H9 (cell line): ENCODE measurements at regions not wholly inside any gene's neighbourhood (a gene's known extent, or its start where the extent isn't known, plus 50 kb on each side); places are given as distances from the start of the nearest gene placed in this dataset.

ENCODE experiments used
- DNase-seq: peaks from one replicate; pipeline ENCODE4 v3.0.0-alpha.2; 2017
- H2AFZ ChIP-seq: one replicate; pipeline ENCODE4 v1.6.1; 2013; ENCODE audit warnings: mild to moderate bottlenecking, low read length, control low read depth, moderate library complexity
- H2AK5ac ChIP-seq: 2 replicates; pipeline ENCODE4 v1.6.1; 2013; ENCODE audit warnings: low read length, control low read depth, mixed read lengths; ENCODE audit not compliant: insufficient read length
- H2BK120ac ChIP-seq: one replicate; pipeline ENCODE4 v1.6.1; 2013; ENCODE audit warnings: low read depth, mild to moderate bottlenecking, low read length, control low read depth, inconsistent platforms; ENCODE audit not compliant: poor library complexity, severe bottlenecking
- H2BK12ac ChIP-seq: 2 replicates; pipeline ENCODE4 v1.6.1; 2013; ENCODE audit warnings: low read length, control low read depth, mixed read lengths, low read depth; ENCODE audit not compliant: insufficient read length
- H2BK15ac ChIP-seq: 2 replicates; pipeline ENCODE4 v1.6.1; 2013; ENCODE audit warnings: low read depth, low read length, control low read depth
- H2BK20ac ChIP-seq: one replicate; pipeline ENCODE4 v1.6.1; 2013; ENCODE audit warnings: low read depth, mild to moderate bottlenecking, low read length, control low read depth, inconsistent platforms; ENCODE audit not compliant: poor library complexity, severe bottlenecking
- H2BK5ac ChIP-seq: 2 replicates; pipeline ENCODE4 v1.6.1; 2013; ENCODE audit warnings: low read length, control low read depth, mixed read lengths; ENCODE audit not compliant: insufficient read length
- H3K14ac ChIP-seq: 2 replicates; pipeline ENCODE4 v1.6.1; 2013; ENCODE audit warnings: low read length, control low read depth; ENCODE audit not compliant: insufficient read depth
- H3K18ac ChIP-seq: 2 replicates; pipeline ENCODE4 v1.6.1; 2013; ENCODE audit warnings: low read depth, mild to moderate bottlenecking, mixed read lengths, low read length, control low read depth; ENCODE audit not compliant: insufficient read length
- H3K23ac ChIP-seq: 2 replicates; pipeline ENCODE4 v1.6.1; 2013; ENCODE audit warnings: low read length, control low read depth, mixed read lengths, low read depth; ENCODE audit not compliant: insufficient read length
- H3K23me2 ChIP-seq: 2 replicates; pipeline ENCODE4 v1.6.1; 2013; ENCODE audit warnings: low read depth, mild to moderate bottlenecking, mixed read lengths, low read length, control low read depth; ENCODE audit not compliant: insufficient read length, poor library complexity, severe bottlenecking
- H3K27ac ChIP-seq: 2 replicates; pipeline ENCODE4 v1.5.1; 2013; ENCODE audit warnings: low read length, control low read depth, mixed read lengths, low read depth; ENCODE audit not compliant: insufficient read length
- H3K27me3 ChIP-seq: 2 replicates; pipeline ENCODE4 v1.6.1; 2013; ENCODE audit warnings: low read length, control low read depth, inconsistent platforms; ENCODE audit not compliant: insufficient read depth
- H3K4ac ChIP-seq: 2 replicates; pipeline ENCODE4 v1.6.1; 2013; ENCODE audit warnings: low read depth, mild to moderate bottlenecking, control low read depth, inconsistent platforms, low read length, moderate library complexity
- H3K4me1 ChIP-seq: 2 replicates; pipeline ENCODE4 v1.6.1; 2013; ENCODE audit warnings: low read length, control low read depth, inconsistent platforms; ENCODE audit not compliant: insufficient read depth
- H3K4me2 ChIP-seq: 2 replicates; pipeline ENCODE4 v1.6.1; 2013; ENCODE audit warnings: low read length, control low read depth, mixed read lengths; ENCODE audit not compliant: insufficient read length, insufficient read depth
- H3K56ac ChIP-seq: 2 replicates; pipeline ENCODE4 v1.6.1; 2013; ENCODE audit warnings: low read depth, mild to moderate bottlenecking, mixed read lengths, low read length, control low read depth; ENCODE audit not compliant: insufficient read length
- H3K79me1 ChIP-seq: 2 replicates; pipeline ENCODE4 v1.6.1; 2013; ENCODE audit warnings: low read depth, mild to moderate bottlenecking, moderate library complexity, low read length, control low read depth, inconsistent platforms; ENCODE audit not compliant: insufficient read depth, poor library complexity, severe bottlenecking
- H3K79me2 ChIP-seq: 2 replicates; pipeline ENCODE4 v1.6.1; 2013; ENCODE audit warnings: low read length, control low read depth, inconsistent platforms; ENCODE audit not compliant: insufficient read depth
- H3K9ac ChIP-seq: 2 replicates; pipeline ENCODE4 v1.6.1; 2013; ENCODE audit warnings: low read length, control low read depth, mixed read lengths; ENCODE audit not compliant: insufficient read length; ENCODE audit errors: extremely low read depth
- H3K9me3 ChIP-seq: one replicate; pipeline ENCODE4 v1.6.1; 2013; ENCODE audit warnings: low read depth, low read length, inconsistent platforms; ENCODE audit not compliant: control insufficient read depth
- H3T11ph ChIP-seq: one replicate; pipeline ENCODE4 v1.6.1; 2013; ENCODE audit warnings: mild to moderate bottlenecking, low read length, control low read depth, inconsistent platforms
- H4K20me1 ChIP-seq: one replicate; pipeline ENCODE4 v1.6.1; 2013; ENCODE audit not compliant: control insufficient read depth, insufficient read length, insufficient read depth
- H4K5ac ChIP-seq: 2 replicates; pipeline ENCODE4 v1.6.1; 2013; ENCODE audit warnings: low read depth, mild to moderate bottlenecking, mixed read lengths, low read length, control low read depth; ENCODE audit not compliant: insufficient read length
- H4K8ac ChIP-seq: replicated peaks from 2 replicates; pipeline ENCODE4 v1.6.1; 2013; ENCODE audit warnings: low read length, control low read depth, mixed read lengths, low read depth; ENCODE audit not compliant: insufficient read length
- H4K91ac ChIP-seq: 2 replicates; pipeline ENCODE4 v1.6.1; 2013; ENCODE audit warnings: low read depth, mild to moderate bottlenecking, moderate library complexity, mixed read lengths, low read length, control low read depth; ENCODE audit not compliant: insufficient read length
- H3K27ac Mint-ChIP-seq, 3 experiments: 2 replicates in 2 of 3; 3 replicates in 1 of 3; pipeline ENCODE4 v1.8.0; 2020 to 2021; ENCODE audit warnings: mixed read lengths in 3 of 3, mild to moderate bottlenecking in 1 of 3, moderate library complexity in 1 of 3
- H3K27me3 Mint-ChIP-seq: 2 replicates; pipeline ENCODE4 v1.8.0; 2021; ENCODE audit warnings: low read depth, mild to moderate bottlenecking, moderate library complexity, mixed read lengths
- H3K36me3 Mint-ChIP-seq, 3 experiments: 2 replicates in 2 of 3; 3 replicates in 1 of 3; pipeline ENCODE4 v1.8.0; 2020 to 2021; ENCODE audit warnings: low read depth in 3 of 3, mixed read lengths in 3 of 3; ENCODE audit not compliant: insufficient read depth in 1 of 3
- H3K4me1 Mint-ChIP-seq, 2 experiments: 2 replicates each; pipeline ENCODE4 v1.8.0; 2020; ENCODE audit warnings: mixed read lengths in 2 of 2
- H3K4me3 Mint-ChIP-seq, 2 experiments: 2 replicates in 1 of 2; 3 replicates in 1 of 2; pipeline ENCODE4 v1.8.0; 2020 to 2021; ENCODE audit warnings: mild to moderate bottlenecking in 2 of 2, mixed read lengths in 2 of 2, moderate library complexity in 1 of 2
- H3K9me3 Mint-ChIP-seq, 2 experiments: 2 replicates in 1 of 2; 3 replicates in 1 of 2; pipeline ENCODE4 v1.8.0; 2020; ENCODE audit warnings: mild to moderate bottlenecking in 2 of 2, mixed read lengths in 2 of 2, moderate library complexity in 1 of 2
- WGBS: extraction: QIAGEN DNeasy Blood & Tissue Kit; methylation state at CpG from one replicate; pipeline ENCODE4 v1.1.7; 2013; ENCODE audit warnings: missing lambda C conversion rate, low lambda C conversion rate, mixed read lengths; ENCODE audit not compliant: insufficient read length; ENCODE audit errors: extremely low coverage; 5-methylcytosine and 5-hydroxymethylcytosine counted together
- TF ChIP-seq, protein P1 (sequence below): fragments of 200-600 bp; sonication (generic); conservative IDR thresholded peaks from 3 replicates; pipeline ENCODE4 v1.8.0; 2021; ENCODE audit warnings: antibody characterized with exemption, mild to moderate bottlenecking

DNA sequence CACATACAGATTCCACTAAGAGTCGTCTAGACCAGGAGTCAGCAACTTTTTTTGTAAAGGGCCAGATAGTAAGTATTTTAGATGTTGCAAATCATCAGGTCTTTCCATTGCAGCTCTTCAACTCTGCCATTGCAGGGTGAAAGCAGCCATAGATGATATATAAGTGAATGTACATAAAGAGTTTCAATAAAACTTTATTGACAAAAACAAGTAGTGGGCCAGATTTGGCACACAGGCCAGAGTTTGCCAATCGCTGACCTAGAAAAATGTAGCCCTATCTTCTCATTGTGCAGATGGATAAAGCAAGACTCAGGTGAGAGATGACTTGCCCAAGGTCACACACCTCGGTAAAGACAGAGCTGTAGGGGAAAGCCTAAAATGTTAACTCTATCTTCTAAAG lies 474.7 kb downstream of the MED13L start:
- Histone ChIP-seq H3K23me2 (no peaks in the 10 kb centered on the region), H3K79me2 (no peaks in the 10 kb centered on the region), H3K27me3 (no peaks in the 10 kb centered on the region), H2BK5ac (no peak overlapping the region), H3K18ac (no peak overlapping the region), H4K8ac (no peak overlapping the region), H3K4ac (no peak overlapping the region), H3K4me2 (no peak overlapping the region), H4K91ac (no peak overlapping the region), H2BK12ac (no peak overlapping the region), H3K56ac (no peak overlapping the region), H2AFZ (no peak overlapping the region), H3K9ac (no peak overlapping the region), H3K27ac (no peak overlapping the region), H3K4me1 (no peaks in the 10 kb centered on the region), H3K9me3 (no peaks in the 10 kb centered on the region), H4K5ac (no peak overlapping the region), H3K79me1 (no peaks in the 10 kb centered on the region), H2BK15ac (no peak overlapping the region), H3K14ac (no peak overlapping the region), H3T11ph (no peak overlapping the region), H3K23ac (no peak overlapping the region), H2AK5ac (no peak overlapping the region), H2BK120ac (no peak overlapping the region), H2BK20ac (no peak overlapping the region), H4K20me1 (no peaks in the 10 kb centered on the region)
- Mint-ChIP-seq H3K4me3 (no peak overlapping the region), H3K36me3 (peaks cover 0 to 4% (median 1%) of the 10 kb centered on the region in 3 experiments; a peak in 2 of 7 replicates), H3K27ac (no peak overlapping the region), H3K27me3 (peaks cover 8% of the 10 kb centered on the region), H3K9me3 (peaks cover 8 to 10% of the 10 kb centered on the region in 2 experiments; a peak in 4 of 5 replicates), H3K4me1 (no peaks in the 10 kb centered on the region)
- WGBS: no CpG with 5 or more reads among the region's 3 CpGs
- no peak for DNase-seq
- TF ChIP-seq, protein P1, sequence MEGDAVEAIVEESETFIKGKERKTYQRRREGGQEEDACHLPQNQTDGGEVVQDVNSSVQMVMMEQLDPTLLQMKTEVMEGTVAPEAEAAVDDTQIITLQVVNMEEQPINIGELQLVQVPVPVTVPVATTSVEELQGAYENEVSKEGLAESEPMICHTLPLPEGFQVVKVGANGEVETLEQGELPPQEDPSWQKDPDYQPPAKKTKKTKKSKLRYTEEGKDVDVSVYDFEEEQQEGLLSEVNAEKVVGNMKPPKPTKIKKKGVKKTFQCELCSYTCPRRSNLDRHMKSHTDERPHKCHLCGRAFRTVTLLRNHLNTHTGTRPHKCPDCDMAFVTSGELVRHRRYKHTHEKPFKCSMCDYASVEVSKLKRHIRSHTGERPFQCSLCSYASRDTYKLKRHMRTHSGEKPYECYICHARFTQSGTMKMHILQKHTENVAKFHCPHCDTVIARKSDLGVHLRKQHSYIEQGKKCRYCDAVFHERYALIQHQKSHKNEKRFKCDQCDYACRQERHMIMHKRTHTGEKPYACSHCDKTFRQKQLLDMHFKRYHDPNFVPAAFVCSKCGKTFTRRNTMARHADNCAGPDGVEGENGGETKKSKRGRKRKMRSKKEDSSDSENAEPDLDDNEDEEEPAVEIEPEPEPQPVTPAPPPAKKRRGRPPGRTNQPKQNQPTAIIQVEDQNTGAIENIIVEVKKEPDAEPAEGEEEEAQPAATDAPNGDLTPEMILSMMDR: no peak
